ENCODE measurements at regions not wholly inside any gene's neighbourhood (a gene's known extent, or its start where the extent isn't known, plus 50 kb on each side); places are given as distances from the start of the nearest gene placed in this dataset.

GRCh38 chr6:119497988-119498727 lies 148.6 kb upstream of the MAN1A1 start (continued):
- no peak for TF ChIP-seq ZBTB46 (CRISPR knock-in tag; IDR thresholded peaks at IDR 0.05; ENCODE audit: borderline replicate concordance)
- peak; percentile 53; the same call in 1 of the 2 replicates for TF ChIP-seq RXRB (CRISPR knock-in tag; IDR thresholded peaks at IDR 0.05; ENCODE audit: borderline replicate concordance)
- no peak for TF ChIP-seq PHF5A (CRISPR knock-in tag; IDR thresholded peaks at IDR 0.05; ENCODE audit: low read depth, unreplicated experiment)
- no peak for TF ChIP-seq KLF15 (CRISPR knock-in tag; IDR thresholded peaks at IDR 0.05; ENCODE audit: borderline replicate concordance)
- TF ChIP-seq GMEB1 (CRISPR knock-in tag; IDR thresholded peaks at IDR 0.05; ENCODE audit: borderline replicate concordance) = no peak
- no peak for TF ChIP-seq GRHL1 (CRISPR knock-in tag; conservative IDR thresholded peaks at IDR 0.05)
- TF ChIP-seq ZNF749 (CRISPR knock-in tag; IDR thresholded peaks at IDR 0.05; ENCODE audit: borderline replicate concordance) = no peak
- TF ChIP-seq SRF (IDR thresholded peaks at IDR 0.05; ENCODE audit: low read depth, low read length) = no peak
- TF ChIP-seq E2F2 (CRISPR knock-in tag; IDR thresholded peaks at IDR 0.05; ENCODE audit: borderline replicate concordance) = no peak
- no peak for TF ChIP-seq ZNF350 (CRISPR knock-in tag; IDR thresholded peaks at IDR 0.05; ENCODE audit: borderline replicate concordance, low read depth)
- peak in 1 of 2 experiments; percentile 77; a peak in 1 of 4 replicates for TF ChIP-seq KLF16 (CRISPR knock-in tag; IDR thresholded peaks at IDR 0.05)
- TF ChIP-seq MTERF4 (CRISPR knock-in tag; IDR thresholded peaks at IDR 0.05) = no peak
- no peak for TF ChIP-seq KDM4B (CRISPR knock-in tag; IDR thresholded peaks at IDR 0.05)
- no peak for TF ChIP-seq DR1 (CRISPR knock-in tag; IDR thresholded peaks at IDR 0.05)
- TF ChIP-seq NFATC3 (CRISPR knock-in tag; IDR thresholded peaks at IDR 0.05) = no peak
- TF ChIP-seq MAF1 (CRISPR knock-in tag; IDR thresholded peaks at IDR 0.05; ENCODE audit: borderline replicate concordance) = no peak
- no peak for TF ChIP-seq FLYWCH1 (CRISPR knock-in tag; IDR thresholded peaks at IDR 0.05)
- no peak for TF ChIP-seq CREBL2 (CRISPR knock-in tag; IDR thresholded peaks at IDR 0.05; ENCODE audit: borderline replicate concordance)
- TF ChIP-seq ELF3 (CRISPR knock-in tag; IDR thresholded peaks at IDR 0.05) = peak; percentile 60; the same call in 1 of the 2 replicates
- TF ChIP-seq ZNF260 (CRISPR knock-in tag; IDR thresholded peaks at IDR 0.05; ENCODE audit: borderline replicate concordance, low read depth) = no peak
- no peak for TF ChIP-seq TOPORS (CRISPR knock-in tag; IDR thresholded peaks at IDR 0.05)
- no peak for TF ChIP-seq ZNF747 (CRISPR knock-in tag; IDR thresholded peaks at IDR 0.05; ENCODE audit: borderline replicate concordance)
